SH-SY5Y (cell line): ENCODE measurements at regions not wholly inside any gene's neighbourhood (a gene's known extent, or its start where the extent isn't known, plus 50 kb on each side); places are given as distances from the start of the nearest gene placed in this dataset.

Experiments used
- GATA2 ChIP-seq: IDR thresholded peaks from 2 replicates; pipeline ENCODE4 v1.6.1; 2011; ENCODE audit warnings: mild to moderate bottlenecking, low read depth, low read length
- GATA3 ChIP-seq: IDR thresholded peaks from 2 replicates; pipeline ENCODE4 v1.6.1; 2011; ENCODE audit warnings: low read depth, mild to moderate bottlenecking, low read length, moderate library complexity

DNA sequence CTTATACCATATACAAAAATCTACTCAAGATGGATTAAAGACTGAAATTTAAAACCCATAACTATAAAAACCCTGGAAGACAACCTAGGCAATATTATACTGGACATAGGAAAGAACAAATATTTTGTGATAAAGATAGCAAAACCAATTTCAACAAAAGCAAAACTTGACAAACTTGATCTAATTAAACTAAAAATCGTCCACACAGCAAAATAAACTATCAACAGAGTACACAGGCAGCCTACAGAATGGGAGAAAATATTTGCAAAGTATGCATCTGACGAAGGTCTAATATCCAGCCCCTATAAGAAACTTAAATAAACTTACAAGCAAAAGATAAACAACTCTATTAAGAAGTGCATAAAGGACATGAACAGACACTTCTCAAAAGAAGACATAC lies 240.1 kb downstream of the HGF start:
- TF ChIP-seq GATA2 (no peak), GATA3 (no peak)
